ENCODE measurements at regions not wholly inside any gene's neighbourhood (a gene's known extent, or its start where the extent isn't known, plus 50 kb on each side); places are given as distances from the start of the nearest gene placed in this dataset.

DNA sequence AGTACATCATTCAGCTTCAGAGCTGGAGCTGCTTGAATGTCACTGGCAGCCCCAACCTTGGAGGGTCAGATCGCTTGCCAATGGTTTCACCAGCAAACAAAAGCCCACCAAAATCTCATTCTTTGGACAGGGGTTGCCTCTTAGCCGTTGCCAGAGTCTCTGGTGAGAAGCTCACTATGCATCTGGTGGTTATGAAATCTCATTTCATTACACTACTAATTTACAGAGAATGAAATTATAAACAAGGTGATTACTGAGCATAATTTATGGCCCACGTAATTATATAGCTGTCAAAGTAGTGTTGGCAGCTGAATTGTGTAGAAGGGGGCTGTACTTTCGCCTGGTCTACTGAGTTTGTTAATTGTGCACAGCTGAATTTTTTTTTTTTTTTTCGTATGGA is 688.9 kb upstream of the KIF2B start:
- Histone ChIP-seq H3K4me2 (ENCODE audit: insufficient read depth, low read length) (no peak overlapping the region), H3K79me2 (ENCODE audit: control insufficient read depth, insufficient read depth, low read length) (no peaks in the 10 kb centered on the region), H3K27ac (ENCODE audit: insufficient read depth, low read depth, low read length) (no peak overlapping the region), H3K9me3 (replicated peaks; ENCODE audit: control insufficient read depth, insufficient read depth, low read length) (no peaks in the 10 kb centered on the region), H4K20me1 (replicated peaks; ENCODE audit: control insufficient read depth, extremely low read depth, insufficient read depth, low read length) (no peaks in the 10 kb centered on the region), H3K4me1 (ENCODE audit: control insufficient read depth, extremely low read depth, insufficient read depth, low read length) (peaks cover 3% of the 10 kb centered on the region), H3K4me3 (replicated peaks in 1 of 3; ENCODE audit: insufficient read depth in 1 of 3, low read depth in 1 of 3, low read length in 3 of 3) (no peak overlapping the region), H3K9me1 (replicated peaks; ENCODE audit: control insufficient read depth, extremely low read depth, insufficient read depth, low read length) (no peaks in the 10 kb centered on the region), H3K27me3 (ENCODE audit: control insufficient read depth in 2 of 2, insufficient read depth in 2 of 2, low read length in 2 of 2) (no peaks in the 10 kb centered on the region), H3K9ac (replicated peaks; ENCODE audit: extremely low read depth, insufficient read depth, low read length) (no peak overlapping the region), H2AFZ (ENCODE audit: low read depth, low read length) (no peak overlapping the region), H3K36me3 (ENCODE audit: control insufficient read depth in 2 of 2, extremely low read depth in 1 of 2, insufficient read depth in 2 of 2, low read length in 2 of 2) (no peaks in the 10 kb centered on the region)
- no peak for TF ChIP-seq EZH2 (IDR thresholded peaks at IDR 0.05; ENCODE audit: borderline replicate concordance, low read depth, low read length, severe bottlenecking)
- TF ChIP-seq POLR2AphosphoS5 (IDR thresholded peaks at IDR 0.05; ENCODE audit: insufficient read depth, low read depth, low read length) = no peak
- no peak for TF ChIP-seq JUN (IDR thresholded peaks at IDR 0.05; ENCODE audit: borderline replicate concordance, insufficient read depth, insufficient read length, low read depth)
- no peak for TF ChIP-seq POLR2A (IDR thresholded peaks at IDR 0.05; ENCODE audit: low read depth, low read length)
- no peak for TF ChIP-seq FOS (IDR thresholded peaks at IDR 0.05; ENCODE audit: borderline replicate concordance, insufficient read depth, low read length)
- TF ChIP-seq, protein P1, sequence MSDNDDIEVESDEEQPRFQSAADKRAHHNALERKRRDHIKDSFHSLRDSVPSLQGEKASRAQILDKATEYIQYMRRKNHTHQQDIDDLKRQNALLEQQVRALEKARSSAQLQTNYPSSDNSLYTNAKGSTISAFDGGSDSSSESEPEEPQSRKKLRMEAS (IDR thresholded peaks at IDR 0.05; ENCODE audit: insufficient read depth, insufficient read length) = no peak
- no peak for TF ChIP-seq GATA2 (IDR thresholded peaks at IDR 0.05; ENCODE audit: insufficient read depth, insufficient read length, low read depth, low read length)
- TF ChIP-seq, protein P2, sequence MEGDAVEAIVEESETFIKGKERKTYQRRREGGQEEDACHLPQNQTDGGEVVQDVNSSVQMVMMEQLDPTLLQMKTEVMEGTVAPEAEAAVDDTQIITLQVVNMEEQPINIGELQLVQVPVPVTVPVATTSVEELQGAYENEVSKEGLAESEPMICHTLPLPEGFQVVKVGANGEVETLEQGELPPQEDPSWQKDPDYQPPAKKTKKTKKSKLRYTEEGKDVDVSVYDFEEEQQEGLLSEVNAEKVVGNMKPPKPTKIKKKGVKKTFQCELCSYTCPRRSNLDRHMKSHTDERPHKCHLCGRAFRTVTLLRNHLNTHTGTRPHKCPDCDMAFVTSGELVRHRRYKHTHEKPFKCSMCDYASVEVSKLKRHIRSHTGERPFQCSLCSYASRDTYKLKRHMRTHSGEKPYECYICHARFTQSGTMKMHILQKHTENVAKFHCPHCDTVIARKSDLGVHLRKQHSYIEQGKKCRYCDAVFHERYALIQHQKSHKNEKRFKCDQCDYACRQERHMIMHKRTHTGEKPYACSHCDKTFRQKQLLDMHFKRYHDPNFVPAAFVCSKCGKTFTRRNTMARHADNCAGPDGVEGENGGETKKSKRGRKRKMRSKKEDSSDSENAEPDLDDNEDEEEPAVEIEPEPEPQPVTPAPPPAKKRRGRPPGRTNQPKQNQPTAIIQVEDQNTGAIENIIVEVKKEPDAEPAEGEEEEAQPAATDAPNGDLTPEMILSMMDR (IDR thresholded peaks at IDR 0.05; ENCODE audit: extremely low read depth in 1 of 2, insufficient read depth in 1 of 2, low read depth in 1 of 2, low read length in 2 of 2) = no peak
- TF ChIP-seq MYC (IDR thresholded peaks at IDR 0.05; ENCODE audit: low read depth, low read length) = no peak
- dilution Hi-C loops (cut with MboI; ENCODE audit: extremely low pct_ligation_motif_present, low sequenced_read_pairs) (no loop called here), intact Hi-C loops (cut with micrococcal nuclease) (no loop called here)
- POLR2A ChIA-PET = no interaction called here
- BruUV-seq (replicated peaks) = no TSS peak
- CTCF ChIA-PET = no interaction called here
- no peak for FAIRE-seq
- no peak for DNase-seq (ENCODE audit: low read depth, low spot score)
